IMR-90 (cell line): ENCODE measurements at regions not wholly inside any gene's neighbourhood (a gene's known extent, or its start where the extent isn't known, plus 50 kb on each side); places are given as distances from the start of the nearest gene placed in this dataset.

Experiments used
- ATAC-seq: fragments of 200-7000 bp; cut with Tn5 transposase; 2 replicates; pipeline ENCODE4 v1.9.1; 2020; ENCODE audit warnings: low read depth, mild to moderate bottlenecking, moderate library complexity
- BruUV-seq: library from RNA; stranded (reverse); fragments of 400-500 nt; replicated peaks from 2 replicates; lab custom pipeline; 2021; lab: Mats Ljungman, UMichigan
- CTCF ChIA-PET: fragments of 300-600 bp; formaldehyde crosslinking; extraction: SDS; loops from one replicate; lab custom pipeline; 2021; ENCODE audit warnings: antibody characterized with exemption; lab: Yijun Ruan, JAX
- POLR2A ChIA-PET: fragments of 300-600 bp; sonication (Branson Sonifier 250); formaldehyde crosslinking; loops from one replicate; lab custom pipeline; 2022; ENCODE audit warnings: antibody characterized with exemption; ENCODE audit not compliant: unreplicated experiment; lab: Charles Lee
- DNase-seq: peaks from one replicate; pipeline ENCODE4 v3.0.0; 2013
- H2AFZ ChIP-seq: replicated peaks from 2 replicates; pipeline ENCODE3; 2013; ENCODE audit warnings: low read length, mild to moderate bottlenecking; ENCODE audit not compliant: poor library complexity
- H2AK5ac ChIP-seq: 2 replicates; pipeline ENCODE4 v1.6.1; 2013; ENCODE audit warnings: low read depth, low read length, inconsistent platforms
- H2AK9ac ChIP-seq: replicated peaks from 2 replicates; pipeline ENCODE3; 2013; ENCODE audit warnings: mild to moderate bottlenecking, low read depth, low read length, moderate library complexity; ENCODE audit not compliant: poor library complexity
- H2BK120ac ChIP-seq: 2 replicates; pipeline ENCODE4 v1.6.1; 2013; ENCODE audit warnings: low read depth, low read length, inconsistent platforms
- H2BK15ac ChIP-seq: 3 replicates; pipeline ENCODE4 v1.6.1; 2013; ENCODE audit warnings: low read depth, low read length, inconsistent platforms
- H2BK20ac ChIP-seq: 2 replicates; pipeline ENCODE4 v1.6.1; 2013; ENCODE audit warnings: low read depth, mild to moderate bottlenecking, inconsistent platforms, low read length, moderate library complexity
- H2BK5ac ChIP-seq: 2 replicates; pipeline ENCODE4 v1.6.1; 2013; ENCODE audit warnings: mild to moderate bottlenecking, low read depth, low read length, inconsistent platforms; ENCODE audit not compliant: poor library complexity, severe bottlenecking
- H3K14ac ChIP-seq: replicated peaks from 2 replicates; pipeline ENCODE4 v1.6.1; 2013; ENCODE audit warnings: low read depth, low read length, inconsistent platforms
- H3K18ac ChIP-seq: 2 replicates; pipeline ENCODE4 v1.6.1; 2013; ENCODE audit warnings: low read depth, low read length, control low read depth
- H3K23ac ChIP-seq: 2 replicates; pipeline ENCODE4 v1.6.1; 2013; ENCODE audit warnings: low read depth, low read length, inconsistent platforms
- H3K27ac ChIP-seq: 2 replicates; pipeline ENCODE4 v1.5.1; 2013; ENCODE audit warnings: mild to moderate bottlenecking, control low read depth, low read length; ENCODE audit not compliant: insufficient read depth
- H3K27me3 ChIP-seq: 2 replicates; pipeline ENCODE4 v1.6.1; 2013; ENCODE audit warnings: low read length; ENCODE audit not compliant: control insufficient read depth, insufficient read depth
- H3K36me3 ChIP-seq: 2 replicates; pipeline ENCODE4 v1.6.1; 2013; ENCODE audit warnings: low read length, mixed read lengths; ENCODE audit not compliant: control insufficient read depth, insufficient read depth
- H3K4ac ChIP-seq: 2 replicates; pipeline ENCODE4 v1.6.1; 2013; ENCODE audit warnings: low read depth, low read length, inconsistent platforms
- H3K4me1 ChIP-seq: 2 replicates; pipeline ENCODE4 v1.6.1; 2013; ENCODE audit warnings: low read length, mixed read lengths; ENCODE audit not compliant: control insufficient read depth, insufficient read depth
- H3K4me2 ChIP-seq: 2 replicates; pipeline ENCODE4 v1.6.1; 2013; ENCODE audit warnings: low read depth, mild to moderate bottlenecking, control low read depth, low read length, moderate library complexity
- H3K4me3 ChIP-seq: 2 replicates; pipeline ENCODE4 v1.5.1; 2013; ENCODE audit warnings: low read depth, mild to moderate bottlenecking, control low read depth, low read length, moderate library complexity; ENCODE audit not compliant: insufficient read depth
- H3K56ac ChIP-seq: 2 replicates; pipeline ENCODE4 v1.6.1; 2013; ENCODE audit warnings: low read length, inconsistent platforms; ENCODE audit not compliant: insufficient read depth; ENCODE audit errors: extremely low read depth
- H3K79me1 ChIP-seq, 2 experiments: 2 replicates each; pipeline ENCODE4 v1.6.1; 2013; ENCODE audit warnings: low read length in 2 of 2, inconsistent platforms in 1 of 2, low read depth in 1 of 2
- H3K9ac ChIP-seq: 2 replicates; pipeline ENCODE4 v1.6.1; 2013; ENCODE audit warnings: low read depth, low read length, control low read depth
- H3K9me1 ChIP-seq: 2 replicates; pipeline ENCODE4 v1.6.1; 2013; ENCODE audit warnings: low read length, inconsistent platforms; ENCODE audit not compliant: insufficient read depth
- H3K9me3 ChIP-seq: 2 replicates; pipeline ENCODE4 v1.6.1; 2013; ENCODE audit warnings: low read length; ENCODE audit not compliant: control insufficient read depth, insufficient read depth
- H4K20me1 ChIP-seq: 2 replicates; pipeline ENCODE4 v1.6.1; 2013; ENCODE audit warnings: low read length, inconsistent platforms; ENCODE audit not compliant: insufficient read depth
- H4K5ac ChIP-seq: 2 replicates; pipeline ENCODE4 v1.6.1; 2013; ENCODE audit warnings: mild to moderate bottlenecking, low read depth, low read length, control low read depth
- H4K8ac ChIP-seq, 2 experiments: 2 replicates each; pipeline ENCODE4 v1.6.1; 2013; ENCODE audit warnings: low read depth in 2 of 2, low read length in 2 of 2, control low read depth in 1 of 2, inconsistent platforms in 1 of 2
- H4K91ac ChIP-seq: 2 replicates; pipeline ENCODE4 v1.6.1; 2013; ENCODE audit warnings: low read depth, low read length, inconsistent platforms; ENCODE audit not compliant: insufficient read depth
- BHLHE40 ChIP-seq: fragments of 150-350 bp; IDR thresholded peaks from 2 replicates; pipeline ENCODE4 v1.6.1; 2016; ENCODE audit warnings: mild to moderate bottlenecking, low read depth, low read length
- CEBPB ChIP-seq: IDR thresholded peaks from 2 replicates; pipeline ENCODE4 v1.6.1; 2012; ENCODE audit warnings: low read depth, low read length, improper control_type of control experiment
- MAFK ChIP-seq: IDR thresholded peaks from 2 replicates; pipeline ENCODE4 v1.6.1; 2012; ENCODE audit warnings: low read depth, low read length, improper control_type of control experiment
- MAZ ChIP-seq: IDR thresholded peaks from 2 replicates; pipeline ENCODE4 v1.6.1; 2012; ENCODE audit warnings: low read depth, mild to moderate bottlenecking, low read length, improper control_type of control experiment, moderate library complexity, borderline replicate concordance
- MXI1 ChIP-seq: IDR thresholded peaks from 2 replicates; pipeline ENCODE4 v1.6.1; 2012; ENCODE audit warnings: low read depth, mild to moderate bottlenecking, low read length, moderate library complexity, borderline replicate concordance
- NFE2L2 ChIP-seq: fragments of 150-350 bp; IDR thresholded peaks from 2 replicates; pipeline ENCODE4 v1.6.1; 2016; ENCODE audit warnings: low read depth, mild to moderate bottlenecking, low read length
- POLR2A ChIP-seq: IDR thresholded peaks from 2 replicates; pipeline ENCODE4 v1.6.1; 2012; ENCODE audit warnings: mild to moderate bottlenecking, low read depth, low read length
- RAD21 ChIP-seq: IDR thresholded peaks from 2 replicates; pipeline ENCODE4 v1.6.1; 2012; ENCODE audit warnings: low read length, improper control_type of control experiment
- SMC3 ChIP-seq: fragments of 150-350 bp; IDR thresholded peaks from 2 replicates; pipeline ENCODE4 v1.6.1; 2016; ENCODE audit warnings: low read depth, mild to moderate bottlenecking, antibody characterized with exemption, low read length, moderate library complexity
- WGBS, 2 experiments: methylation state at CpG; one replicate each; pipeline versions ENCODE4 v1.1.5 to v1.1.7; 2013; ENCODE audit warnings: missing lambda C conversion rate in 2 of 2; ENCODE audit not compliant: insufficient read length in 1 of 2; ENCODE audit errors: extremely low coverage in 2 of 2; 5-methylcytosine and 5-hydroxymethylcytosine counted together
- dilution Hi-C: fragments of 300-500 bp; cut with HindIII; formaldehyde crosslinking; loops from one replicate; pipeline ENCODE4 v1.14.3; 2018; ENCODE audit warnings: low sequenced_read_pairs; ENCODE audit not compliant: unreplicated experiment
- in situ Hi-C: fragments of 300-500 bp; cut with MboI; formaldehyde crosslinking; loops from 3 replicates; pipeline ENCODE4 v1.14.3; 2019; ENCODE audit warnings: low sequenced_read_pairs, inconsistent platforms, mixed read lengths
- intact Hi-C: fragments of 100-400 bp; cut with micrococcal nuclease; formaldehyde crosslinking; loops from 2 replicates; pipeline ENCODE4 v1.10.0; 2022
- TF ChIP-seq, protein P1 (sequence below): conservative IDR thresholded peaks from 2 replicates; pipeline ENCODE4 v1.5.1; 2012; ENCODE audit warnings: mild to moderate bottlenecking, low read depth, low read length, improper control_type of control experiment

GRCh38 chr6:154928325-154928922 is 66.7 kb upstream of the TIAM2 start:
- Histone ChIP-seq H3K36me3 (no peaks in the 10 kb centered on the region), H3K18ac (no peak overlapping the region), H2BK120ac (no peak overlapping the region), H2BK15ac (no peak overlapping the region), H3K4me1 (peaks cover 16% of the 10 kb centered on the region), H3K79me1 (0 out of 4 replicates have a peak, but pooled peaks cover 0 to 3% of the 10 kb centered on the region in 2 experiments), H4K20me1 (no peaks in the 10 kb centered on the region), H3K9ac (no peak overlapping the region), H4K8ac (no peak overlapping the region), H3K27ac (no peak overlapping the region), H2AK9ac (no peak overlapping the region), H4K5ac (no peak overlapping the region), H3K9me1 (no peaks in the 10 kb centered on the region), H3K23ac (no peak overlapping the region), H3K4ac (no peak overlapping the region), H3K4me2 (no peak overlapping the region), H4K91ac (no peak overlapping the region), H2BK20ac (no peak overlapping the region), H3K14ac (no peak overlapping the region), H2AK5ac (no peak overlapping the region), H3K56ac (no peak overlapping the region), H3K27me3 (no peaks in the 10 kb centered on the region), H2AFZ (no peak overlapping the region), H3K9me3 (no peaks in the 10 kb centered on the region), H2BK5ac (no peak overlapping the region), H3K4me3 (no peak overlapping the region)
- ATAC-seq (peak; percentile 77), DNase-seq (peak; percentile 69)
- dilution Hi-C loops: no loop called here
- ChIA-PET CTCF (interaction anchor here (0.7 to 2.3 kb wide), 9 partner anchors 9 to 320 kb away, joined by 3 to 13 read pairs (median 4); no protein-coding TSS in a partner anchor), POLR2A (no interaction called here)
- TF ChIP-seq, protein P1, sequence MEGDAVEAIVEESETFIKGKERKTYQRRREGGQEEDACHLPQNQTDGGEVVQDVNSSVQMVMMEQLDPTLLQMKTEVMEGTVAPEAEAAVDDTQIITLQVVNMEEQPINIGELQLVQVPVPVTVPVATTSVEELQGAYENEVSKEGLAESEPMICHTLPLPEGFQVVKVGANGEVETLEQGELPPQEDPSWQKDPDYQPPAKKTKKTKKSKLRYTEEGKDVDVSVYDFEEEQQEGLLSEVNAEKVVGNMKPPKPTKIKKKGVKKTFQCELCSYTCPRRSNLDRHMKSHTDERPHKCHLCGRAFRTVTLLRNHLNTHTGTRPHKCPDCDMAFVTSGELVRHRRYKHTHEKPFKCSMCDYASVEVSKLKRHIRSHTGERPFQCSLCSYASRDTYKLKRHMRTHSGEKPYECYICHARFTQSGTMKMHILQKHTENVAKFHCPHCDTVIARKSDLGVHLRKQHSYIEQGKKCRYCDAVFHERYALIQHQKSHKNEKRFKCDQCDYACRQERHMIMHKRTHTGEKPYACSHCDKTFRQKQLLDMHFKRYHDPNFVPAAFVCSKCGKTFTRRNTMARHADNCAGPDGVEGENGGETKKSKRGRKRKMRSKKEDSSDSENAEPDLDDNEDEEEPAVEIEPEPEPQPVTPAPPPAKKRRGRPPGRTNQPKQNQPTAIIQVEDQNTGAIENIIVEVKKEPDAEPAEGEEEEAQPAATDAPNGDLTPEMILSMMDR: peak; percentile 88
- 0 out of 2 replicates have a peak, but pooled peaks have one; percentile 34 for TF ChIP-seq POLR2A
- no peak for TF ChIP-seq NFE2L2
- no peak for TF ChIP-seq MXI1
- TF ChIP-seq BHLHE40: no peak
- no peak for TF ChIP-seq MAFK
- TF ChIP-seq RAD21: peak; percentile 97
- 0 out of 2 replicates have a peak, but pooled peaks have one; percentile 8 for TF ChIP-seq CEBPB
- TF ChIP-seq MAZ: no peak
- TF ChIP-seq SMC3: peak; percentile 92
- WGBS, 2 experiments: no CpG with 5 or more reads among the region's 5 CpGs
- no TSS peak for BruUV-seq
- intact Hi-C loops: loop anchor here (1.0 to 5.0 kb wide), 6 partner anchors 60 to 384 kb away; partner anchors contain the start of genes TFB1M and TIAM2
- in situ Hi-C loops: no loop called here
